Activated naive CD4-positive, alpha-beta T cell treated with anti-CD3 and anti-CD28 coated beads, Interleukin-2, amount 50 U/mL, for 72 hours (primary cell): ENCODE measurements at regions not wholly inside any gene's neighbourhood (a gene's known extent, or its start where the extent isn't known, plus 50 kb on each side); places are given as distances from the start of the nearest gene placed in this dataset.
"Not testable (repeated sequence)": the region's sequence is repeated elsewhere in the genome, so short reads cannot be mapped to it uniquely, and the experiment has no call there.

Source experiments
- ATAC-seq, 2 donors: fragments of 150-1000 bp; cut with Tn5 transposase; 2 replicates each; pipeline ENCODE4 v1.10.0; 2021; ENCODE audit warnings: mild to moderate bottlenecking in 2 of 2, moderate library complexity in 2 of 2
- DNase-seq, 2 donors: peaks; one replicate each; pipeline ENCODE4 v3.0.0; 2021 to 2022; ENCODE audit warnings: low spot score in 2 of 2
- H3K27ac Mint-ChIP-seq, 2 donors: one replicate each; pipeline ENCODE4 v1.8.0; 2022; ENCODE audit warnings: mild to moderate bottlenecking in 2 of 2, mixed read lengths in 2 of 2
- H3K36me3 Mint-ChIP-seq, 2 donors: one replicate each; pipeline ENCODE4 v1.8.0; 2022; ENCODE audit warnings: mixed read lengths in 2 of 2
- H3K9me3 Mint-ChIP-seq, 2 donors: one replicate each; pipeline ENCODE4 v1.8.0; 2022; ENCODE audit warnings: mixed read lengths in 2 of 2

DNA sequence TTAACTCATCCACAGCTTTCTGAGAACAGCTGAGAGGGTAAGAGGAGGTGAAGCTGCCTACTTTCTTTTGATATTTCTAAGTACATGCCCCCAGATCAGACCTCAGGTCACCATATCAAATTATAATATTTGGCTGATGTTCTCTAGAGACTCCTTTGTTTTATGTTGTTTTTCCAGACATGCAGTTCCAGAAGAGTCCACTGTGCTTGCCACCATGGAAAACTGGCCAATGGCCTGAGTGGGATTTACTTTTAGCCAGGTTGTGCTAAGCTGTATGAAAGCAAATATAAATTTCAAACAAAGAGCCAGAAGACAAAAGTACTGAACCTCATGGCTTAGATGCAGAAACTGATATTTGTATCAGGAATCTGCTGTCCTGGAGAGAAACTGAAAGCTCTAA lies 123.6 kb upstream of the METTL14 start:
- ATAC-seq, DNase-seq, H3K36me3 Mint-ChIP-seq, H3K27ac Mint-ChIP-seq, H3K9me3 Mint-ChIP-seq: not testable (repeated sequence)

DNA sequence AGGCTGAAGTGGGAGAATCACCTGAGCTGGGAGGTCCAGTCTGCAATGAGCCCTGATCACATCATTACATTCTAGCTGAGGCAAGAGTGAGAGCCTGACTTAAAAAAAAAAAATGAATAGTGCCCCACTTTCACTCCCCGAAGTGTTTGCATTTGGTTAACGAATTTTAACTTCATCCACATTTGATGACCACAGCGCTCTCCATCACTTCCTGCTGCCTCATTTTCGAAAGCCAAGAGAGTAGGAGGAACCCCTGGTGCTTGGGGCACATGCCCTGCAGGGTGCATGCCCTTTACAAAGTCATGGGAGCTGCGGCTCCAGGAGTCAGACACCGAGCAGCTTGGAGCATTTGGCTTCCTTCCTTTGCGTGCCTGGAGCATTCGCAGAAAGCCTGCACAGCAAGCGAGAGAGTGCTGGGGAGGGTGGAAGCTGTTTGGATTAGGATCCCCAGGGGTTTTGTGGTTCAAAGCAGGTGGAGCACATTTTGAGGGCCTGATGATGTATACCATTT lies 119.1 kb upstream of the METTL14 start:
- H3K9me3 Mint-ChIP-seq, DNase-seq, H3K27ac Mint-ChIP-seq, H3K36me3 Mint-ChIP-seq: not testable (repeated sequence)
- ATAC-seq, result peak; percentile 32 to 51

DNA sequence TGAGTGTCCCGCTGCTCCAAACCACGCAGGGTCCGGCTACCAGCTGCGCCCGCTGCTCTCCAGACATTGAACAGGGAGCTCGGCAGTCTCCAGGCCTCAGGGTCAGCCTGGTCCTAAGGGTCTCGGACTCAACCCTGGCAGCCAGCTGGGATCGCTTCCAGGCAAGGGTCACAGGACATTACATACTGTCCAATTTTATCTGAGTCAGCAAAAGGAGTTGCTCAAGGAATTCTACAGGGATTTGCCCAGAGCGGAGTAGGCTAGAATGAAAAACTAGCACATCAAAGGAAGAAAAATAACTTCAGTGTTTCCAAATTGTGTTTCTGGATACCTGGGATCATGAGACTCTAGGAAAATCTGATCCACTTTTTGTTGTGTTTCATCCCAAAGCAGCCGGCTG lies 112.2 kb upstream of the METTL14 start:
- H3K27ac Mint-ChIP-seq, DNase-seq, H3K36me3 Mint-ChIP-seq, ATAC-seq, H3K9me3 Mint-ChIP-seq: not testable (repeated sequence)

DNA sequence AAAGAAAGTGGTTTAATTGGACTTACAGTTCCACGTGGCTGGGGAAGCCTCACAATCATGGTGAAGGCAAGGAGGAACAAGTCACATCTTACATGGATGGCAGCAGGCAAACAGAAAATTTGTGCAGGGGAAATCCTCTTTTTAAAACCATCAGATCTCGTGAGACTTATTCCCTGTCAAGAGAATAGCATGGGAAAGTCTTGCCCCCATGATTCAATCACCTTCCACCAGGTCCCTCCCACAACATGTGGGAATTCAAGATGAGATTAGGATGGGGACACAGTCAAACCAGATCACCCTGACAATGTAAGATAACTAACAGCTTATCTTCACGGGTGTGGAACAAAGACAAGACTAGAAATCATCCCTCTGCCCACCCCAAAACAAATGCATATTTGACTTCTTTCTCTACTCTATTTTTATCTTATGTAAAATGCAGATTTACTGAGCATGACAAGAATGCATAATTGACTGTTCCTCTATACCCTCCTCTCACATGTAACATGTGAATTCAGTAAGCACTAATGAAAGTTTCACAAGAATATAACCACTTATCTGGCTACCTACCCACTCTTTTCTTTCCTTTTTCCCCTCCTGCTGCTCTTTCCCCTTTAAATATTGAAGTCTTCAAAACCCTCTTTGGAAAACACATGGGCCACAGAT lies 110.8 kb upstream of the METTL14 start:
- H3K36me3 Mint-ChIP-seq, DNase-seq: not testable (repeated sequence)

DNA sequence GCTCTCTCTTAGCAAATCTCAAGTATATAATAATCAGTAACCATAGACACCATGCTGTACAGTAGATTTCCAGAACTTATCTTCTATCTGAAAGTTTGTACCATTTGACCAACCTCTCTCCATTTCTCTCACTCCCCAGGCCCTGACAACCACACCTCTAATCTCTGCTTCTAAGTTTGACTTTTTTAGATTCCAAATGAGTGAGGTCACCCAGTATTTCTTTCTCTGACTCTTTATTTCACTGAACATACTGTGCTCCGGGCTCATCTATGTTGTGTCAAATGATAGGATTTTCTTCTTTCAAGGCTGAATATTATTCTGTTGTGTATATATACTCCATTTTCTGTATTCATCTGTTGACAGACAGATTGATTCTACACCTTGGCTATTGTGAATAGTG lies 110.1 kb upstream of the METTL14 start:
- ATAC-seq, DNase-seq, H3K27ac Mint-ChIP-seq, H3K36me3 Mint-ChIP-seq, H3K9me3 Mint-ChIP-seq: not testable (repeated sequence)

More for the DNA sequence above, 110.8 kb upstream of the METTL14 start:
- H3K9me3 Mint-ChIP-seq, H3K27ac Mint-ChIP-seq, ATAC-seq: not testable (repeated sequence)

DNA sequence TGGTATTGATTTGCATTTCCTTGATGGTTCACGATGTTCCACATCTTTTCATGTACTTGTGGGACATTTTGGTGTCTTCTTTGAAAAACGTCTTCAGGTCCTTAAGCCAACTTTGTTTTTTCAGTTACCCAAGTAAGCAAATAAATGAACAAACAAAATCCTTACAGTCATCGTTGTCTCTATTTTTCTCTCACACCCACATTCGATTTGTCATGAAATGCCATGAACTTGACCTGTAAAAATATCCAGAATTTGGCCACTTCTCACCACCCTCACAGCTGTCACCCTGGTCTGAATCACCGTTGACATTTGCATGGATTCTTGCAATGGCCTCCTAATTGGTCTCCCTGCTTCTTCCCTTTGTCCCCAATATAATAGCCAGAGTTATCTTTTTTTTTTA lies 109.5 kb upstream of the METTL14 start:
- not testable (repeated sequence) for ATAC-seq

DNA sequence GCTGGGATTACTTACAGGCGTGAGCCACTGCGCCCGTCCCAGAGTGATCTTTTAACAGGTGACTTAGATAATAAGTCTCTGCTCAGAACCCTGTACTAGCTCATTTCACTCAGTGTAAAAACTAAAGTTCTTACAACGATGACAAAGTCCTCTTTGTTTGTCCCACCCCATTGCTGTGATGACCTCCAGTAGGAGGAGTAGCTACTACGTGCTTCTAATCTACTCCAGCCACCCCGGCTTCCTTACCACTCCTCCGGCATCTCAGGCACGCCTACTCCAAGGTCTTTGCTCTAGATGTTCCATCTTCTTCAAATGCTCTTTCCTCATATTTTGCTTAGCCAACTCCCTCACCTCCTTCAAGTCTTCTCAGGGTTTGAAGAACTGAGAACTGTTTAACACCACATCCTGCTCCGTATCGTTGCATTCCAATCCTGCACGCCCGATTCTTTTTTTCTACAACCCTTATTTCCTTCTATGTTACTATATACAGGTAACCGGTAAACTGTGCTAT lies 108.4 kb upstream of the METTL14 start:
- H3K36me3 Mint-ChIP-seq, H3K9me3 Mint-ChIP-seq, ATAC-seq, H3K27ac Mint-ChIP-seq, DNase-seq: not testable (repeated sequence)

More for the DNA sequence above, 109.5 kb upstream of the METTL14 start:
- H3K9me3 Mint-ChIP-seq, H3K27ac Mint-ChIP-seq, DNase-seq, H3K36me3 Mint-ChIP-seq: not testable (repeated sequence)

DNA sequence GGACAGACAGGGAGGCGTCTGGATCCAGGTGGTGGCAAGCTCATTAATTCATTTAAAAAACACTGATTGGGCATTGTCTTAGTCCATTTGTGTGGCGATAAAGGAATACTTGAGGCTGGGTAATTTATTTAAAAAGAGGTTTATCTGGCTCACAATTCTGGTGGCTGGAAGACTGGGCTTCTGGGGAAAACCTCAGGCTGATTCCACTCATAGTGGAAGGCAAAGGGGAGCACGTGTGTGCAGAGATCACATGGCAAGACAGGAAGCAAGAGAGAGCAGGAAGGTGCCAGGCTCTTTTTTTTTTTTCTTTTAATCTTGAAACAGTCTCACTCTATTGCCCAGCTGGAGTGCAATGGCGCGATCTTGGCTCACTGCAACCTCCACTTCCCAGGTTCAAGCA lies 100.2 kb upstream of the METTL14 start:
- Mint-ChIP-seq H3K27ac (no peak overlapping the region), H3K9me3 (no peaks in the 10 kb centered on the region), H3K36me3 (peaks cover 0 to 7% of the 10 kb centered on the region in 2 donors)
- no peak for DNase-seq
- ATAC-seq, result no peak

DNA sequence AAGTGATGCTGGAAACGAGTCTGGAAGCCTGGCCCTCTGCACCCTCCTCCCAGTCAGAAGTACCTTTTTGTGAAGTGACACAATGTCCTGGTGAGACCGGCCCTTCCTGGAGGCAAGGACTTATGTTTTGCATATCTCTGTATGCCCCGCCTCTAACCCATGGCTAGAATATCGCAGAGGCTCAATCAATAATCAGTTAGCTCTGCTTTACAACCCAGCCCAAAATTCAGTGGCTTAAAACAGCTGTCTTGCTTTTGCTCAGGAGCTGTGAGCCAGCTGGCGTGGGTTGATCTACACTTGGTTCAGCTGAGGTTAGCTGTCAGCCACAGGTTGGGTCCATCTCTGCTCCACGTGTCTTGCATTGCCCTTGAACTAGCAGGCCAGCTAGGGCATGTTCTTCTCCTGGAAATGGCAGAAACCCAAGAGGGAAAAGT lies 98.8 kb upstream of the METTL14 start:
- Mint-ChIP-seq H3K36me3 (peaks cover 5 to 7% of the 10 kb centered on the region in 2 donors), H3K9me3 (peaks cover 5 to 9% of the 10 kb centered on the region in 2 donors), H3K27ac (no peak overlapping the region)
- DNase-seq (no peak), ATAC-seq (no peak)

DNA sequence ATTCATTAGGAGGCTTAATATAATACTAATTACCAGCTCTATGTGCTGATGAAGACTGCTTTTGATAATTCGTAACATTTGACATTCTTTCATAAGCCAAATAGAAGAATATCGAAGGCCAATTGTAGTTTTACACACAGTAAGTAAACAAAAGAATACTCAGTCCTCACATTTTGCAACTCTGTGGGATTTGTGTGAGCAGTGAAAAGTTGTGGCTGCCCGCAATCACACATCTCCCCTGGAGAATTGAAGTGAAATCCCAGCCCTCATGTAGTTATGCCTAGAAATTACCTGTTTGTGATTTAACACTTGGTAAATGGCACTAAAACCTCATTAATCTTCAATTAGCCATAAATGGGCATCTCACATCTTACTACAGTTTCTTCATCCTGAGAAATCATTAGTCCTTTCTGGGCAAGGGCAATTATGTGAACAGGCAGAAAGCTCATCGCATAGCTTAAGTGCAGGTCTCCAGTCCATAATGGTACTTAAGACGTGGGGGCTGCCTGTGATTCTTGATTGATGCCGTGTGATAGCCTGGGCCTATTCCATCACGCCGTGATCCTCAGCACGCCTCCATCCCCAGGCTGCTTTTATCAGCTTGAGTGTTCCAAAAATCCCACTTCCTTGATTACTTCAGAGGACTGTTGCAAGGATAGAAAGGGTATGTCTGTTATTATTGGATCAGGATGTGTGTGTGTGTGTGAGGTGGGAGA lies 97.9 kb upstream of the METTL14 start:
- no peak for DNase-seq
- peaks cover 5 to 9% of the 10 kb centered on the region in 2 donors for H3K9me3 Mint-ChIP-seq
- no peak for ATAC-seq
- peaks cover 7 to 10% of the 10 kb centered on the region in 2 donors for H3K36me3 Mint-ChIP-seq
- H3K27ac Mint-ChIP-seq, result no peak overlapping the region

DNA sequence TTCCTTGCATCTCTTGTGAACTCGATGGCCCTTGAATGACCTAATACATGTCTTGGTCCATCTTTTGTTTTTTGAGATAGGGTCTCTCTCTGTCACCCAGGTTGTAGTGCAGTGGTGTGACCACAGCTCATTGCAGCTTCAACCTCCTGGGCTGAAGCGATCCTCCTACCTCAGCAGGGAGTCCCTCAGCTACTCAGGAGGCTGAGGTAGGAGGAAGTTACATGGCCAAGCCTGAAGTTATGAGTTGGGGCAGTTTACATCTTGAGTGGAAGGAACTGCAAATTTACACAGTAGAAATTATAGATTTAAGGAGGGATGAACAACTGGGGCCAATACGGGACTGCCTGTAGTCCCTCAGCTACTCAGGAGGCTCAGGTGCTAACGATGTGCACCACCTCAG lies 97.2 kb upstream of the METTL14 start:
- Mint-ChIP-seq H3K9me3 (peaks cover 5 to 9% of the 10 kb centered on the region in 2 donors), H3K27ac (no peak overlapping the region), H3K36me3 (peaks cover 7 to 10% of the 10 kb centered on the region in 2 donors)
- DNase-seq, result no peak
- no peak for ATAC-seq

DNA sequence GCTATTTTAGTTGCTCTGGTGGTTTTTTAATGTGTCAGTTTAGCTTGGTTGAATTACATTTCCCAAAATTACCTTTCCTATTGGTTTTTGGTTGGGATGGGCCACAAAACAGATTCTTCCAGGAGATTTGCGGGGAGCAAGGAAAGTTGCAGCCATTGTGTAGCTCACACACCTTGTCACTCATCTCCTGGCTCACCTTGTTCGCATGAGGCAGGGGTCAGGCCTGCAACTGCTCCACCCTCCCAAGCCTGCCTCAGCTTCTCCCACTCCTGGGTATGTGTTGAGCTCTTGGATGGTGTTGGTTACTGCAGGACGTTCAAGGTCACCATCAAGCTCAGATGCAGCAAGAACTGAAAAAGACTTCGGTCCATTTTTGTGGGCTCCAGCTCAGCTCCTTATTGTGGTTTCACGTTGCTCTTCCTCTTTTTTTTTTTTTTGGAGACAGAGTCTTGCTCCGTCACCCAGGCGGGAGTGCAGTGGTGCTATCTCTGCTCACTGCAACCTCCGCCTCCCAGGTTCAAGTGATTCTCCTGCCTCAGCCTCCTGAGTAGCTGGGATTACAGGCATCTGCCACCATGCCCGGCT lies 95.6 kb upstream of the METTL14 start:
- H3K36me3 Mint-ChIP-seq, result peaks cover 5 to 10% of the 10 kb centered on the region in 2 donors
- no peak for DNase-seq
- no peak for ATAC-seq
- peaks cover 5 to 9% of the 10 kb centered on the region in 2 donors for H3K9me3 Mint-ChIP-seq
- H3K27ac Mint-ChIP-seq, result no peak overlapping the region

DNA sequence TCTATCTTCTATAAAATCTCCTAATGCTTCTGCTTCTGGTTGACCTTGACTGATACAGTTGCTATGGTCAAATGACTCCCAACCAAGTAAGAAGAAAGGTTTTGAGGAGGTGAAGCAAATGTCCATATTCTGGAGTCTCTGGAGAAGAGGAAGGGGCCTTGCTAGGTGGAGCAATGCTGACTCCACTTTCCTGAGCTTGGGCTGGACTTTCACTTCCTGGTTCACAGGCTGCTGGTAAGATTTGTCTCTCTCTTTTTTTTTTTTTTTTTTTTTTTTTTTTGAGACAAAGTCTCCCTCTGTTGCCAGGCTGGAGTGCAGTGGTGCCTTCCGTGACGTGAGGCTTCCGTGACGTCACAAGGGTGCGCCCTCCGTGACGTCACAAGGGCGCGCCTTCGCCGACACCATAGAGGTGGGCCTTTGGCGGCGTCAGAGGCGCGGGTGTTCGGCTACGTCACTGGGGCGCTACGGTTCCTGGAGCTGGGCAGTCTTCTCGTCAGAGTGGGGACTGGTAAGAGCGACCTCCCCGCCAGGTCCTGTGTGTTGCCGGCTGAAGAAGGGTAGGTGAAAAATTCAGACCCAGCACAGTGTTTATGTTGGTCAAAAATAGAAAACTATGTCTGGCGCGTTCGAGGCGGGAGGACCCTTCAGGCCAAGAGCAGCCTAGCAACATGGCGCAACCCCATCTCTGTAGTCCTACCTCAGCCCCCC lies 93.7 kb upstream of the METTL14 start:
- H3K36me3 Mint-ChIP-seq, result not testable (repeated sequence)

DNA sequence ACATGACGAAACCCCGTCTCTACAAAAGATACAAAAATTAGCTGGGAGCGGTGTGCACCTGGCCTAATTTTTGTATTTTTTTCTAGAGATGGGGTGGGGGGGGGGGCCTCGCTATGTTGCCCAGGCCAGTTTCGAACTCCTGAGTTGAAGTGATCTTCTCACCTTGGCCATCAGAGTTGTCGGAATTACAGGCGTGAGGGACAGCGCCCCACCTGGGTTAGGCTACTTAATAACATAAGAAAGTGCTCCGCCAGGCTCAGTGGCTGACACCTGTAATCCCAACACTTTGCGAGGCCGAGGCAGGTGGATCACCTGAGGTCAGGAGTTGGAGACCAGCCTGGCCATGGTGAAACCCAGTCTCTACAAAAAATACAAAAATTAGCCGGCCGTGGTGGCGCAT lies 92.9 kb upstream of the METTL14 start:
- DNase-seq, H3K27ac Mint-ChIP-seq, H3K9me3 Mint-ChIP-seq, H3K36me3 Mint-ChIP-seq, ATAC-seq: not testable (repeated sequence)

More for the DNA sequence above, 93.7 kb upstream of the METTL14 start:
- not testable (repeated sequence) for H3K9me3 Mint-ChIP-seq
- ATAC-seq, result peak; percentile 97 to 98
- peak overlapping the region; percentile 98 for H3K27ac Mint-ChIP-seq
- peak; percentile 93 to 96 for DNase-seq

DNA sequence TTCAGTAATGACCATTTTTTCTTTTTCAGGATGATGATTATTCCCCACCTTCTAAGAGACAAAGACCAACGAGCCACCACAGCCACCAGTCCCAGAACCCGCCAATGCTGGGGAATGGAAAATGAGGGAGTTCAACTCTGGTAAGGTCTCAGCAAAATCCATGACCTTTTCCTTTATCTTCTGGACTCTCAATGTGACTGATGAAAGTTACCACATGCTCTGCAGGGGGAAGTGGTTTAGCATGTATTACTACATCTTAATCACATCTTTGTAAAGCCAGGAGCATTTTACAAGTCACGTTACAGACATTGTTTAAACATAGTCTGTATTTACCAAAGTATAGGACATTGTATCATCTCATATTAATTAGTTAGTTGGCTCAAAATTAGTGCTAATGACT lies 89.3 kb upstream of the METTL14 start:
- not testable (repeated sequence) for H3K9me3 Mint-ChIP-seq, H3K27ac Mint-ChIP-seq, ATAC-seq, H3K36me3 Mint-ChIP-seq, DNase-seq

DNA sequence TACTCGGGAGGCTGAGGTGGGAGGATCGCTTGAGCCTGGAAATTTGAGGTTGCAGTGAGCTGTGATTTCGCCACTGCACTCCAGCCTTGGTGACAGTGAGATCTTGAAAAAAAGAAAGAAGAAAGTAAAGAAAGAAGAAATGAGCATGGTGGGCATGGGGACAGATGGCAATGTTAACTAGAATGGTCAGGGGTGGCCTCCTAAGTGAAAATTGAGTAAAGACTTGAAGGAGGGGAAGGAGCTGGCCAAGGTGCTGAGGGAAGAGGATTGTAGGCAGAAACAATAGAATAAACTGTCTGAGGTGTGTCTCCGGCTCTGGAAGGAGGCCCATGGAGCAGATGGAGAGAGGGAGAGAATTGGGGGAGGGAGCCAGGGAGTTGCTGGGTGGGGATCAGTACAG lies 60.1 kb upstream of the METTL14 start:
- ATAC-seq, H3K27ac Mint-ChIP-seq: not testable (repeated sequence)

More for the DNA sequence above, 60.1 kb upstream of the METTL14 start:
- DNase-seq, H3K9me3 Mint-ChIP-seq, H3K36me3 Mint-ChIP-seq: not testable (repeated sequence)
